OCI-LY7 (cell line): ENCODE measurements at regions not wholly inside any gene's neighbourhood (a gene's known extent, or its start where the extent isn't known, plus 50 kb on each side); places are given as distances from the start of the nearest gene placed in this dataset.

ENCODE experiments used
- BruUV-seq: library from RNA; stranded (reverse); fragments of 400-500 nt; replicated peaks from 2 replicates; lab custom pipeline; 2021; lab: Mats Ljungman, UMichigan
- CTCF ChIA-PET: fragments of 300-600 bp; sonication (Branson Sonifier 250); formaldehyde crosslinking; loops from one replicate; lab custom pipeline; 2022; ENCODE audit warnings: antibody characterized with exemption; ENCODE audit not compliant: unreplicated experiment; lab: Charles Lee
- POLR2A ChIA-PET: fragments of 300-600 bp; sonication (Branson Sonifier 250); formaldehyde crosslinking; loops from one replicate; lab custom pipeline; 2022; ENCODE audit warnings: antibody characterized with exemption; lab: Charles Lee
- DNase-seq: peaks from one replicate; pipeline ENCODE4 v3.0.0-alpha.2; 2015; ENCODE audit warnings: low spot score
- H2AFZ ChIP-seq: fragments of 200-600 bp; sonication (generic), shearing (Covaris generic); 2 replicates; pipeline ENCODE4 v1.6.1; 2014; ENCODE audit warnings: mild to moderate bottlenecking, antibody characterized with exemption, low read length, moderate library complexity
- H3K27ac ChIP-seq: fragments of 200-600 bp; sonication (generic); 2 replicates; pipeline ENCODE4 v1.5.1; 2014; ENCODE audit warnings: mixed run types, low read depth, mild to moderate bottlenecking, moderate library complexity, low read length, inconsistent platforms; ENCODE audit not compliant: poor library complexity, severe bottlenecking
- H3K36me3 ChIP-seq: fragments of 200-600 bp; sonication (generic); 2 replicates; pipeline ENCODE4 v1.6.1; 2014; ENCODE audit warnings: mild to moderate bottlenecking, antibody characterized with exemption, low read length, moderate library complexity, mixed read lengths; ENCODE audit not compliant: insufficient read depth
- H3K4me1 ChIP-seq: fragments of 200-600 bp; sonication (generic); 2 replicates; pipeline ENCODE4 v1.5.1; 2014; ENCODE audit warnings: mild to moderate bottlenecking, low read length; ENCODE audit not compliant: insufficient read depth, poor library complexity, severe bottlenecking
- H3K4me2 ChIP-seq: fragments of 200-600 bp; sonication (generic); 2 replicates; pipeline ENCODE4 v1.6.1; 2014; ENCODE audit warnings: mild to moderate bottlenecking, low read length
- H3K4me3 ChIP-seq: fragments of 200-600 bp; sonication (generic); 2 replicates; pipeline ENCODE4 v1.5.1; 2014; ENCODE audit warnings: mild to moderate bottlenecking, low read depth, low read length; ENCODE audit not compliant: poor library complexity, severe bottlenecking
- H3K79me2 ChIP-seq: fragments of 200-600 bp; sonication (generic); 2 replicates; pipeline ENCODE4 v1.6.1; 2016; ENCODE audit warnings: low read depth, mild to moderate bottlenecking, low read length, moderate library complexity, mixed read lengths; ENCODE audit not compliant: insufficient read depth
- H3K9me2 ChIP-seq: fragments of 200-600 bp; sonication (generic); 2 replicates; pipeline ENCODE4 v1.6.1; 2016; ENCODE audit warnings: mild to moderate bottlenecking, low read length, mixed read lengths; ENCODE audit not compliant: insufficient read depth
- H3K9me3 ChIP-seq: fragments of 200-600 bp; sonication (generic); 2 replicates; pipeline ENCODE4 v1.6.1; 2014; ENCODE audit warnings: mild to moderate bottlenecking, mixed run types, low read length, mixed read lengths
- H4K20me1 ChIP-seq: fragments of 200-600 bp; sonication (generic); 2 replicates; pipeline ENCODE4 v1.6.1; 2014; ENCODE audit warnings: mild to moderate bottlenecking, antibody characterized with exemption, low read length, moderate library complexity, mixed read lengths; ENCODE audit not compliant: insufficient read depth
- EZH2phosphoT487 ChIP-seq: fragments of 200-600 bp; sonication (generic); IDR thresholded peaks from 2 replicates; pipeline ENCODE4 v1.6.1; 2018; ENCODE audit warnings: low read depth, borderline replicate concordance, mild to moderate bottlenecking, mixed run types, antibody characterized with exemption, low read length, moderate library complexity, mixed read lengths
- intact Hi-C: fragments of 100-400 bp; cut with micrococcal nuclease; formaldehyde crosslinking; loops from one replicate; pipeline ENCODE4 v1.10.0; 2022; ENCODE audit not compliant: unreplicated experiment
- TF ChIP-seq, protein P1 (sequence below): fragments of 200-600 bp; sonication (generic); conservative IDR thresholded peaks from 2 replicates; pipeline ENCODE4 v1.5.1; 2014; ENCODE audit warnings: mild to moderate bottlenecking, antibody characterized with exemption, low read length, moderate library complexity, mixed read lengths

DNA sequence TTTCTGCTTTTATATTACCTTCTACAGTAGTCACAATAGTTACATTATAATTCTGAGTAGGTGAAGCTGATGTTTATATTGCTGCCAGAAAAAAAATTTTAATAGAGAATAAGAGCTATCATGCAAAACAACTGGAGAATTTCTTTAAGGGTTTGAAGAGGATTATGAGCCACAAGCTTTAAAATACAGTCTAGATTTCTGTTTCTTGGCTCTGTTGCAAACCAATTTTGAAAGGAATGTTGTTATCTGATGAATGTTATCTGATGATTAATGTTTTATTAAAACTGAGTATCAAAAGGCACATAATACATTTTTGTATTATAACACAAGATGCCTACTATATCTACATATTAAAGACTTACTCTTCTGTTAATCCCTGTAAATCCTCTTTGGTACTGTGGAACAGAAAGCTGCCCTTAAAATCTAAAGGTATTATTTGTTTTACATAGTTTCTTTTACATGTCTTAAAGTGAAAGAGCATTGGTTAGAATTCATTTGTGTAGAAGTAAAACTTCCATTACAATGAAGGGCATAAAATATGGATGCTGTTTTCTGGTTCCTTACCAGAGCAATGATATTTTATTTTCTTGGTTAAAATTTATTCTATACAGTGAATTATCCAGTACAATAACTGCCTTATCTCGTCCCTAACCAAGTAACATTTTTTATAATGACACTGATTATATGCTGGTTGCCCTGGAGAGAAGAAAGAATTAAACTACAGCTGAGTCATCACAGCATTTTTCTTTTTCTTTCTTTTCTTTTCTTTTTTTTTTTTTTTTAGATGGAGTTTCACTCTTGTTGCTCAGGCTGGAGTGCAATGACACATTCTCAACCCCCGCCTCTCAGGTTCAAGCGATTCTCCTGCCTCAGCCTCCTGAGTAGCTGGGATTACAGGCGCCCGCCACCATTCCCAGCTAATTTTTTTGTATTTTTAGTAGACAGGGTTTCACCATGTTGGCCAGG is 205.7 kb downstream of the TANC2 start:
- Histone ChIP-seq H4K20me1 (no peaks in the 10 kb centered on the region), H3K9me3 (no peaks in the 10 kb centered on the region), H3K27ac (no peak overlapping the region), H3K36me3 (no peaks in the 10 kb centered on the region), H3K79me2 (no peaks in the 10 kb centered on the region), H3K9me2 (no peaks in the 10 kb centered on the region), H3K4me3 (no peak overlapping the region), H3K4me1 (no peaks in the 10 kb centered on the region), H3K4me2 (no peak overlapping the region), H2AFZ (no peak overlapping the region)
- TF ChIP-seq EZH2phosphoT487: no peak
- TF ChIP-seq, protein P1, sequence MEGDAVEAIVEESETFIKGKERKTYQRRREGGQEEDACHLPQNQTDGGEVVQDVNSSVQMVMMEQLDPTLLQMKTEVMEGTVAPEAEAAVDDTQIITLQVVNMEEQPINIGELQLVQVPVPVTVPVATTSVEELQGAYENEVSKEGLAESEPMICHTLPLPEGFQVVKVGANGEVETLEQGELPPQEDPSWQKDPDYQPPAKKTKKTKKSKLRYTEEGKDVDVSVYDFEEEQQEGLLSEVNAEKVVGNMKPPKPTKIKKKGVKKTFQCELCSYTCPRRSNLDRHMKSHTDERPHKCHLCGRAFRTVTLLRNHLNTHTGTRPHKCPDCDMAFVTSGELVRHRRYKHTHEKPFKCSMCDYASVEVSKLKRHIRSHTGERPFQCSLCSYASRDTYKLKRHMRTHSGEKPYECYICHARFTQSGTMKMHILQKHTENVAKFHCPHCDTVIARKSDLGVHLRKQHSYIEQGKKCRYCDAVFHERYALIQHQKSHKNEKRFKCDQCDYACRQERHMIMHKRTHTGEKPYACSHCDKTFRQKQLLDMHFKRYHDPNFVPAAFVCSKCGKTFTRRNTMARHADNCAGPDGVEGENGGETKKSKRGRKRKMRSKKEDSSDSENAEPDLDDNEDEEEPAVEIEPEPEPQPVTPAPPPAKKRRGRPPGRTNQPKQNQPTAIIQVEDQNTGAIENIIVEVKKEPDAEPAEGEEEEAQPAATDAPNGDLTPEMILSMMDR: no peak
- intact Hi-C loops: no loop called here
- CTCF ChIA-PET: no interaction called here
- POLR2A ChIA-PET: interaction anchor here (0.6 to 0.7 kb wide), 2 partner anchors 146 to 1991 kb away, joined by 4 read pairs; no protein-coding TSS in a partner anchor
- no TSS peak for BruUV-seq
- no peak for DNase-seq

DNA sequence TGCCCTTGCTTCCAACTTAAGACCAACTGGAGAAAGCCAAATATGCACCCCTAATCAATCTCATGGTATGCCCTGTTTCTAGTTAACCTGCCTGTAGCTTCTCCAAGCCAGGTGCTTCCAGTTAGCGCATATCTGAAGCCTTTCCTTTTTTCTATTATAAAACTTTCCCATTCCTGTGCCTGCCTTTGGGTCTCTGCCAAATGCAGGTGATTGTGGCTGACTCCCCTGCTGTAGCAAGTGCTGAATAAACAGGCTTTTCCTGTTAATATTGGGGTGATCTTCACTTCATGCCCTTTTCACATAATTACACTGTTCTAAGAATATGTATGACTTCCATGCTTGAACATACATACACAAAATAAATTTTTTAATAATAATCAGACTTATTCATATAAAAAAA is 207.4 kb downstream of the TANC2 start:
- no peak for TF ChIP-seq EZH2phosphoT487
- TF ChIP-seq, protein P1: no peak
- CTCF ChIA-PET: no interaction called here

DNA sequence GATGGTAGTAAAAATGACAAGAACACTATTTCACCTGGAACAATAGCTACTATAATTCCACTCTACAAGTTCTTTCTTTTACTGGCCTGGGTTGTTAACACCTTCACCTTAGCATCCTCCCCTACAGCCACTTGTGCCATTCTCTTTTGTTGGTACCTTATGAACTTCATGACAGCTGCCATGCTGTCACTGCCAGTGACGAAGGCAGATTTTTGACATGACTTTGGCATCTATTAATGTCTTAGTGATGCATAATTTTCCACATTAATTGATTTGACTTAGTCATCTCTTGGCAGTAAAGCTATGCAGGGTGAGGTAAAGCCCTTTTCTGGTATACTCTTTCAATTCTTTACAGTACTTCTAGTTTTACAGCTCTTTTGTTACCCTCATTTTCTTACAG is 207.9 kb downstream of the TANC2 start:
- POLR2A ChIA-PET: no interaction called here
- intact Hi-C loops: no loop called here
- BruUV-seq: no TSS peak

More for the DNA sequence above, 207.4 kb downstream of the TANC2 start:
- H3K4me2 ChIP-seq: no peak overlapping the region
- no TSS peak for BruUV-seq
- no peaks in the 10 kb centered on the region for H4K20me1 ChIP-seq
- no peaks in the 10 kb centered on the region for H3K79me2 ChIP-seq
- POLR2A ChIA-PET: no interaction called here
- no peaks in the 10 kb centered on the region for H3K9me3 ChIP-seq
- no peak overlapping the region for H2AFZ ChIP-seq
- intact Hi-C loops: no loop called here
- no peak for DNase-seq
- no peaks in the 10 kb centered on the region for H3K4me1 ChIP-seq
- no peaks in the 10 kb centered on the region for H3K36me3 ChIP-seq
- no peak overlapping the region for H3K27ac ChIP-seq
- H3K9me2 ChIP-seq: no peaks in the 10 kb centered on the region
- no peak overlapping the region for H3K4me3 ChIP-seq

More for the DNA sequence above, 207.9 kb downstream of the TANC2 start:
- no peaks in the 10 kb centered on the region for H3K36me3 ChIP-seq
- no peak for DNase-seq
- H3K4me3 ChIP-seq: no peak overlapping the region
- TF ChIP-seq, protein P1: no peak
- no peak for TF ChIP-seq EZH2phosphoT487
- H3K9me3 ChIP-seq: no peaks in the 10 kb centered on the region
- H3K79me2 ChIP-seq: no peaks in the 10 kb centered on the region
- no peaks in the 10 kb centered on the region for H4K20me1 ChIP-seq
- no peak overlapping the region for H2AFZ ChIP-seq
- H3K27ac ChIP-seq: no peak overlapping the region
- H3K4me2 ChIP-seq: no peak overlapping the region
- no peaks in the 10 kb centered on the region for H3K4me1 ChIP-seq
- CTCF ChIA-PET: no interaction called here
- H3K9me2 ChIP-seq: no peaks in the 10 kb centered on the region
